ENCODE measurements at regions not wholly inside any gene's neighbourhood (a gene's known extent, or its start where the extent isn't known, plus 50 kb on each side); places are given as distances from the start of the nearest gene placed in this dataset.

- H3K27ac ChIP-seq, result no peak overlapping the region
- ChIA-PET POLR2A (ENCODE audit: low non-redundant PET) (no interaction called here), CTCF (no interaction called here)
- DNase-seq (ENCODE audit: low spot score), result no peak
- no peak for TF ChIP-seq CTCF (conservative IDR thresholded peaks at IDR 0.05; ENCODE audit: low read depth)
These were observed 247.2 kb downstream of the OPA1 start for GRCh38 chr3:193840111-193840641.

- CTCF ChIA-PET, result interaction anchor here (0.6 to 1.2 kb wide), 3 partner anchors 61 to 944 kb away, joined by 3 to 5 read pairs (median 4); no protein-coding TSS in a partner anchor
- DNase-seq (ENCODE audit: low spot score), result no peak
- TF ChIP-seq CTCF (conservative IDR thresholded peaks at IDR 0.05; ENCODE audit: low read depth), result no peak
- no peak overlapping the region for H3K27ac ChIP-seq
- POLR2A ChIA-PET (ENCODE audit: low non-redundant PET), result no interaction called here
These were observed 248.6 kb downstream of the OPA1 start for GRCh38 chr3:193841581-193841980.

- CTCF ChIA-PET, result interaction anchor here (1.2 kb wide), 1 partner anchor 61 kb away, joined by 3 read pairs; no protein-coding TSS in a partner anchor
- DNase-seq (ENCODE audit: low spot score), result no peak
- POLR2A ChIA-PET (ENCODE audit: low non-redundant PET), result no interaction called here
- no peak for TF ChIP-seq CTCF (conservative IDR thresholded peaks at IDR 0.05; ENCODE audit: low read depth)
- no peak overlapping the region for H3K27ac ChIP-seq
These were observed 249.2 kb downstream of the OPA1 start for GRCh38 chr3:193842029-193842798.

GRCh38 chr3:193842832-193843473 is 249.9 kb downstream of the OPA1 start:
- POLR2A ChIA-PET (ENCODE audit: low non-redundant PET), result no interaction called here

GRCh38 chr3:193843474-193844301 is 250.7 kb downstream of the OPA1 start:
- ChIA-PET POLR2A (ENCODE audit: low non-redundant PET) (no interaction called here), CTCF (no interaction called here)
- no peak for DNase-seq (ENCODE audit: low spot score)
- H3K27ac ChIP-seq, result no peak overlapping the region
- no peak for TF ChIP-seq CTCF (conservative IDR thresholded peaks at IDR 0.05; ENCODE audit: low read depth)

More at GRCh38 chr3:193842832-193843473, 249.9 kb downstream of the OPA1 start:
- no peak overlapping the region for H3K27ac ChIP-seq
- no peak for TF ChIP-seq CTCF (conservative IDR thresholded peaks at IDR 0.05; ENCODE audit: low read depth)
- CTCF ChIA-PET, result no interaction called here
- no peak for DNase-seq (ENCODE audit: low spot score)

GRCh38 chr3:193844472-193844871 is 251.5 kb downstream of the OPA1 start:
- H3K27ac ChIP-seq, result no peak overlapping the region
- ChIA-PET CTCF (no interaction called here), POLR2A (ENCODE audit: low non-redundant PET) (no interaction called here)
- no peak for DNase-seq (ENCODE audit: low spot score)
- no peak for TF ChIP-seq CTCF (conservative IDR thresholded peaks at IDR 0.05; ENCODE audit: low read depth)

Measured in RWPE1 (cell line).